PFSK-1 (cell line): ENCODE measurements at regions not wholly inside any gene's neighbourhood (a gene's known extent, or its start where the extent isn't known, plus 50 kb on each side); places are given as distances from the start of the nearest gene placed in this dataset.

ENCODE experiments used
- FOXP2 ChIP-seq: optimal IDR thresholded peaks from 2 replicates; pipeline ENCODE3; 2011; ENCODE audit warnings: borderline replicate concordance, control low read depth, inconsistent platforms; ENCODE audit not compliant: insufficient read depth; ENCODE audit errors: extremely low read length, extremely low read depth
- POLR2AphosphoS5 ChIP-seq: IDR thresholded peaks from 2 replicates; pipeline ENCODE4 v1.6.1; 2012; ENCODE audit warnings: low read depth, mild to moderate bottlenecking, control low read depth, low read length, moderate library complexity
- SIN3A ChIP-seq: IDR thresholded peaks from 2 replicates; pipeline ENCODE4 v1.6.1; 2012; ENCODE audit warnings: mild to moderate bottlenecking, low read length, moderate library complexity, borderline replicate concordance; ENCODE audit not compliant: insufficient read depth
- TAF1 ChIP-seq: IDR thresholded peaks from 2 replicates; pipeline ENCODE4 v1.6.1; 2012; ENCODE audit warnings: low read length, control low read depth, borderline replicate concordance; ENCODE audit not compliant: insufficient read depth
- TF ChIP-seq, protein P1 (sequence below), 2 experiments: IDR thresholded peaks; 2 replicates each; pipeline versions ENCODE4 v1.6.1 to v1.8.0; 2011 to 2012; ENCODE audit warnings: low read depth in 2 of 2, low read length in 2 of 2, control low read depth in 1 of 2, inconsistent platforms in 1 of 2, mild to moderate bottlenecking in 1 of 2, moderate library complexity in 1 of 2; ENCODE audit not compliant: insufficient read depth in 1 of 2

DNA sequence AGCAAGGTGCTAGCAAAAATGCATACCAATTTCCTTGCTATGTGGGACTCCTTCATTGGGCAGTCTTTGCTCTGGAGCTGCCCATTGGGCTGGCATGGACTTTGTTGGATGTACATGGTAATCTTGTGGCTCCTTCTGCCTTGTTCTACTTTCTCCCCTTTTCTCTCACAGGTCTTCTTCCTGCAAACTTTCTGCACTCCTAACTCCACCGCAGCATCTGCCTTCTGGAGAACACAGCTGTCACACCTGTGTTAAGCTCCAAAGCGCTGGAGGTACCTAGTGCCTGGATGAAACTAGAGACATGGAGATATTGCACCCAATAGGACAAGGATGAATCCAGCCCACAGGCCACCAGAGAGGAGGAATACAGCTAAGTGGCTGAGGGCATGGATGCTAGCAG, 60.7 kb upstream of the CCND2 start:
- no peak for TF ChIP-seq SIN3A
- TF ChIP-seq, protein P1, sequence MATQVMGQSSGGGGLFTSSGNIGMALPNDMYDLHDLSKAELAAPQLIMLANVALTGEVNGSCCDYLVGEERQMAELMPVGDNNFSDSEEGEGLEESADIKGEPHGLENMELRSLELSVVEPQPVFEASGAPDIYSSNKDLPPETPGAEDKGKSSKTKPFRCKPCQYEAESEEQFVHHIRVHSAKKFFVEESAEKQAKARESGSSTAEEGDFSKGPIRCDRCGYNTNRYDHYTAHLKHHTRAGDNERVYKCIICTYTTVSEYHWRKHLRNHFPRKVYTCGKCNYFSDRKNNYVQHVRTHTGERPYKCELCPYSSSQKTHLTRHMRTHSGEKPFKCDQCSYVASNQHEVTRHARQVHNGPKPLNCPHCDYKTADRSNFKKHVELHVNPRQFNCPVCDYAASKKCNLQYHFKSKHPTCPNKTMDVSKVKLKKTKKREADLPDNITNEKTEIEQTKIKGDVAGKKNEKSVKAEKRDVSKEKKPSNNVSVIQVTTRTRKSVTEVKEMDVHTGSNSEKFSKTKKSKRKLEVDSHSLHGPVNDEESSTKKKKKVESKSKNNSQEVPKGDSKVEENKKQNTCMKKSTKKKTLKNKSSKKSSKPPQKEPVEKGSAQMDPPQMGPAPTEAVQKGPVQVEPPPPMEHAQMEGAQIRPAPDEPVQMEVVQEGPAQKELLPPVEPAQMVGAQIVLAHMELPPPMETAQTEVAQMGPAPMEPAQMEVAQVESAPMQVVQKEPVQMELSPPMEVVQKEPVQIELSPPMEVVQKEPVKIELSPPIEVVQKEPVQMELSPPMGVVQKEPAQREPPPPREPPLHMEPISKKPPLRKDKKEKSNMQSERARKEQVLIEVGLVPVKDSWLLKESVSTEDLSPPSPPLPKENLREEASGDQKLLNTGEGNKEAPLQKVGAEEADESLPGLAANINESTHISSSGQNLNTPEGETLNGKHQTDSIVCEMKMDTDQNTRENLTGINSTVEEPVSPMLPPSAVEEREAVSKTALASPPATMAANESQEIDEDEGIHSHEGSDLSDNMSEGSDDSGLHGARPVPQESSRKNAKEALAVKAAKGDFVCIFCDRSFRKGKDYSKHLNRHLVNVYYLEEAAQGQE (IDR thresholded peaks at IDR 0.05; ENCODE audit: insufficient read depth in 1 of 2, low read depth in 2 of 2, low read length in 2 of 2): no peak
- no peak for TF ChIP-seq POLR2AphosphoS5
- no peak for TF ChIP-seq TAF1
- TF ChIP-seq FOXP2: no peak

DNA sequence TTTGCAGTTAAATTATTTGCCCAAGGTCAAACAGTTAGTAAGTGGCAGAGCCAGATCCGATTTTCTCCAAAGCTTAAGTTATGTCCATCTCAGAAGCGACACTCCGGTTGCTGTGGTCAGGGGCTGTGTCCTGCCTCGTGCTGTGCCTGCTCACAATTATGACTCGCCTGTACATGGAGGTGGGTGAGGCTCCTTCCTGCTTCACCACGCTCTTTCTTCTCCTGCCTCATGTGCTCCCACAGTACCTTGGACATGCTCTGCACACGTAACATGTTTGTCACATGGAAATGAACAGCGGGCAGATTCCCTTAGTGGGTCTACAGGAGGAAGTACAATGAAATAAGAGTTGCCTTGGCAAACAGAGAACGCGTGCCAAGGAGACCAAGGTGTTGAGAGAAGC, 62.2 kb upstream of the CCND2 start:
- TF ChIP-seq FOXP2 (no peak), TAF1 (no peak), POLR2AphosphoS5 (no peak), SIN3A (no peak)
- TF ChIP-seq, protein P1 (IDR thresholded peaks at IDR 0.05; ENCODE audit: insufficient read depth in 1 of 2, low read depth in 2 of 2, low read length in 2 of 2): no peak

GRCh38 chr12:4210183-4210582, 63.4 kb upstream of the CCND2 start:
- TF ChIP-seq FOXP2 (no peak), POLR2AphosphoS5 (no peak)
- TF ChIP-seq, protein P1 (IDR thresholded peaks at IDR 0.05; ENCODE audit: insufficient read depth in 1 of 2, low read depth in 2 of 2, low read length in 2 of 2): no peak

GRCh38 chr12:4206470-4206869, 67.1 kb upstream of the CCND2 start:
- TF ChIP-seq TAF1: no peak
- TF ChIP-seq FOXP2: no peak
- TF ChIP-seq, protein P1 (IDR thresholded peaks at IDR 0.05; ENCODE audit: insufficient read depth in 1 of 2, low read depth in 2 of 2, low read length in 2 of 2): no peak
- no peak for TF ChIP-seq SIN3A
- TF ChIP-seq POLR2AphosphoS5: no peak

- TF ChIP-seq POLR2AphosphoS5 (no peak), SIN3A (no peak), FOXP2 (no peak), TAF1 (no peak)
- TF ChIP-seq, protein P1 (IDR thresholded peaks at IDR 0.05; ENCODE audit: insufficient read depth in 1 of 2, low read depth in 2 of 2, low read length in 2 of 2): no peak
Measured at GRCh38 chr12:4203772-4204376, 69.7 kb upstream of the CCND2 start.
